ENCODE measurements at regions not wholly inside any gene's neighbourhood (a gene's known extent, or its start where the extent isn't known, plus 50 kb on each side); places are given as distances from the start of the nearest gene placed in this dataset.

DNA sequence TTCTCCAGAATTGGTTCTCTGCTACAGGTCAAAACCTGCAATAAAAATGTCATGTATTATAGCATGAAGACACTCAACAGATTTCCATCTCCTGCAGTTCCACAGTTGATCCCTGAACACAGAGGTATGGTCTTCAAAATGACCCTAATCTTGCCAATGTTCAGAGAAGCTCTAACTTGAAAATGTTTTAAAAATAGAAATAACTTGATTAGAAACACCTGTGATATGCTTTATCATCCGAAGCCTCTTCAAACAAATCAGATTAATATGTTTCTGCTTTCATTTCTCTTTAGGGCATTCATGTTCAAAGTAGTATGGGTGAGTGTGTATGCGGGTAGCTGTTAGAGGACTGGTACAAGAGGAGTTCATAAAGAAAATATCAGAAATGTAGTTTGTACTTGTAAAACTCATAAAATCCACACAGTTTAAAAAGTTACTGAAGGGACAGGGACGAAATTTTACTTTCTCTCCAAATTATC lies 60.4 kb downstream of the KCNRG start:
- Histone ChIP-seq H3K4me2 (ENCODE audit: unreplicated experiment) (peak overlapping the region; percentile 43), H3F3A (ENCODE audit: insufficient read depth) (peaks cover 13% of the 10 kb centered on the region; the same call in 1 of the 2 replicates), H3K79me2 (ENCODE audit: insufficient read depth) (peaks cover 100% of the 10 kb centered on the region), H4K20me1 (ENCODE audit: insufficient read depth) (no peaks in the 10 kb centered on the region), H2AFZ (no peak overlapping the region), H3K9me3 (ENCODE audit: low read depth) (no peaks in the 10 kb centered on the region), H3K36me3 (ENCODE audit: low read depth) (no peaks in the 10 kb centered on the region), H3K9me2 (ENCODE audit: insufficient read depth) (no peaks in the 10 kb centered on the region), H3K27me3 (replicated peaks; ENCODE audit: insufficient read depth) (no peaks in the 10 kb centered on the region), H3K4me1 (ENCODE audit: insufficient read depth) (peaks cover 62% of the 10 kb centered on the region), H3K9ac (no peak overlapping the region), H3K4me3 (0 out of 2 replicates have a peak overlapping the region, but pooled peaks have one; percentile 12), H3K27ac (no peak overlapping the region)
- in situ Hi-C loops (cut with MboI) = loop anchor here (25.0 kb wide), 1 partner anchor 462 kb away; no protein-coding TSS in a partner anchor
- WGBS, 2 experiments (ENCODE audit: low coverage in 1 of 2, low lambda C conversion rate in 2 of 2, missing lambda C conversion rate in 2 of 2) = 86 to 92% methylated on average over 3 of the region's 3 CpGs
- DNase-seq = no peak
- no peak for TF ChIP-seq EZH2phosphoT487 (IDR thresholded peaks at IDR 0.05; ENCODE audit: insufficient read depth, low read depth)
- no peak for TF ChIP-seq EZH2 (IDR thresholded peaks at IDR 0.05; ENCODE audit: insufficient read depth, poor library complexity, severe bottlenecking)

DNA sequence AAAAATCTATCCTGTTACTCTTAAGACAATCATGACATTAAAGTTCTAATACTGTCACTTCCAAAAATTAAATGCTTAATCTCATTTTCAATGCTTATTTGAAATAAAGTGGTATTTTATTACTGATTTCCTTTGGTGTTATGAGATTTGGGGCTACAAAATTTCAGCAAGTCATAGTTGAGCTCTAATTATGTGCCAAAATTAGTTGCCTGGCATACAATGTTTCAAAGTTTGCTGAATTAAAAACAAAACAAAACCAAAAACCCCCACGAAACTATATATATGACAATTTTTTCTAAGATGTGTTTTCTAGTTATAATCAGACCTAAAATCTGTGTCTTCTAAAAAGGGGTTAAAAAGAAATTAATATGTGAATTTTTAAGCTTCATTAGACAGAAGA lies 62.2 kb downstream of the KCNRG start:
- H3K9me2 ChIP-seq (ENCODE audit: insufficient read depth) = no peaks in the 10 kb centered on the region
- no peaks in the 10 kb centered on the region for H4K20me1 ChIP-seq (ENCODE audit: insufficient read depth)
- H3K36me3 ChIP-seq (ENCODE audit: low read depth) = no peaks in the 10 kb centered on the region
- H3K4me2 ChIP-seq (ENCODE audit: unreplicated experiment) = peak overlapping the region; percentile 25
- 35 to 59% methylated on average over 1 of the region's 1 CpG for WGBS, 2 experiments (ENCODE audit: low coverage in 1 of 2, low lambda C conversion rate in 2 of 2, missing lambda C conversion rate in 2 of 2)
- H3K4me3 ChIP-seq = no peak overlapping the region
- no peaks in the 10 kb centered on the region for H3K27me3 ChIP-seq (replicated peaks; ENCODE audit: insufficient read depth)
- in situ Hi-C loops (cut with MboI) = loop anchor here (25.0 kb wide), 1 partner anchor 460 kb away; no protein-coding TSS in a partner anchor
- peaks cover 89% of the 10 kb centered on the region for H3K79me2 ChIP-seq (ENCODE audit: insufficient read depth)
- peaks cover 55% of the 10 kb centered on the region for H3K4me1 ChIP-seq (ENCODE audit: insufficient read depth)
- peak overlapping the region; percentile 49; the same call in 1 of the 2 replicates for H2AFZ ChIP-seq
- no peak overlapping the region for H3K27ac ChIP-seq
- no peaks in the 10 kb centered on the region for H3K9me3 ChIP-seq (ENCODE audit: low read depth)
- peaks cover 16% of the 10 kb centered on the region for H3F3A ChIP-seq (ENCODE audit: insufficient read depth)
- H3K9ac ChIP-seq = peak overlapping the region; percentile 14
- DNase-seq = no peak
- no peak for TF ChIP-seq EZH2 (IDR thresholded peaks at IDR 0.05; ENCODE audit: insufficient read depth, poor library complexity, severe bottlenecking)
- no peak for TF ChIP-seq EZH2phosphoT487 (IDR thresholded peaks at IDR 0.05; ENCODE audit: insufficient read depth, low read depth)

DNA sequence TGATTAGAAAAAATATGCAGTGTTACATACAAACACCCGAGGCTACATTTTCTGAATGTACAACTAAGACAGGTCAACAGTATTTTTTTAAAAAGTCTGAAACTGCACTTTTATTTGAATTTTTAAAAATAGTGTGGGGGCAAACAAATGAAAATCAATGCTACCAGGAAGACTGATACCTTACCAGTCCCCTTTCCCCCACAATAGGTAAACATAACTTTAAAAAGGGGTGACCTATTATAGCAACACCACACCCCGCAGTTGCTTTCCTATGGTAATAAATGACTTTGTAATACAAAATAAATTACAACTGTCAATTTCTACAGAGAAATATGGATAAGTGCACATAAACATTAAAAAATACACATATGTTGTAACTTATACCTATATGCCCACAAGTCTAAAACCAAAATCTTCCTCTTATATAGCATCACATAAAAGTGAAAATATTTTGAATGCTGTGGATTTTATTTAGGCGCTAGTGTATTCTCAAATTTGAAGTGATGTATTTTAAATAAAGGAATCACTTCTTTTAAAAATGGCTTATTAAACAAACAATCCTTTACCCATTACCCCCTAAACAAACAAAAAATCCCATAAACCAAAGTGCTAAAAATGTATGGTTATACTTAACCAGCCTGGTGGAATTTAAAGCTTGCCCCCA lies 63.1 kb downstream of the KCNRG start:
- Histone ChIP-seq H3K4me2 (ENCODE audit: unreplicated experiment) (peak overlapping the region; percentile 83), H3K36me3 (ENCODE audit: low read depth) (no peaks in the 10 kb centered on the region), H3K27me3 (replicated peaks; ENCODE audit: insufficient read depth) (no peaks in the 10 kb centered on the region), H4K20me1 (ENCODE audit: insufficient read depth) (no peaks in the 10 kb centered on the region), H3K9me2 (ENCODE audit: insufficient read depth) (no peaks in the 10 kb centered on the region), H3K4me3 (peak overlapping the region; percentile 78), H3K9ac (peak overlapping the region; percentile 14), H2AFZ (peak overlapping the region; percentile 17; the same call in 1 of the 2 replicates), H3K79me2 (ENCODE audit: insufficient read depth) (peaks cover 89% of the 10 kb centered on the region), H3K27ac (no peak overlapping the region), H3K9me3 (ENCODE audit: low read depth) (no peaks in the 10 kb centered on the region), H3K4me1 (ENCODE audit: insufficient read depth) (peaks cover 52% of the 10 kb centered on the region), H3F3A (ENCODE audit: insufficient read depth) (peaks cover 17% of the 10 kb centered on the region)
- TF ChIP-seq EZH2 (IDR thresholded peaks at IDR 0.05; ENCODE audit: insufficient read depth, poor library complexity, severe bottlenecking) (no peak), EZH2phosphoT487 (IDR thresholded peaks at IDR 0.05; ENCODE audit: insufficient read depth, low read depth) (no peak)
- 82 to 87% methylated on average over 3 of the region's 3 CpGs for WGBS, 2 experiments (ENCODE audit: low coverage in 1 of 2, low lambda C conversion rate in 2 of 2, missing lambda C conversion rate in 2 of 2)
- in situ Hi-C loops (cut with MboI) = loop anchor here (25.0 kb wide), 1 partner anchor 459 kb away; no protein-coding TSS in a partner anchor
- DNase-seq = no peak

DNA sequence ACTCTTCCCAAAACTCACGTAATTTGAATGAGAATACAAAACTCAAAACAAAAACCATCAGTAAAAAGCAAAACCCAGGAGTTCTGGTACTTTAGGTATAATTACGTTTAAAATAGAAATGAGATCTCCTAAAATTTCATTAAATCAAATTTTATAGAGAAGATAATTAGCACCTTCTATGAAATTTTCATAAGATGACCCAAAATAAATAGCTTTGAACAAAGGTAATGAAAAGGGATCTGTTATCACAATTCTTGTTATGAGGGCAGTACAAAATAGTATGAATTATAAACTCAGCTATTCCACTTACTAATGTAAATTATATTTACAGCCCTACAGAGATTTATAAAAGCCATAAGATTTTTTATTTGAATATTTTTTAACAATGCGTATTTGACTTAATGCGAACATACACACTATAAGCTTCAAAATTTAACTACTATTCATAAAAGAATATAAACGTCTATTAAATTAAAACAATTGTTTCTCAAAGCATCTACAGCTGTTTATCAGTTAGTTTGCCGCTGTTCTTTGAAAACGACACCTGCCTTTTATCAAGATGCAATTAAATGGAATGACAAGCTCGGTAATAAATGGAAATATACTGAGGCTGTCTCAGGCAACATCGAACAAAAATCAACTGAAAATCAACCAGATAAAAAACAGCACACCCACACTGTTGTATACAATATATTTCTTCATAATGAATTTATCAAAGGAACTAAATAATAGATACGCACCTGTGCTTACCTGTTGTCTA lies 63.8 kb downstream of the KCNRG start:
- H2AFZ ChIP-seq = no peak overlapping the region; the same call in 1 of the 2 replicates
- peak overlapping the region; percentile 86 for H3K9ac ChIP-seq
- peaks cover 47% of the 10 kb centered on the region for H3K4me1 ChIP-seq (ENCODE audit: insufficient read depth)
- no peak for DNase-seq
- no peaks in the 10 kb centered on the region for H3K9me2 ChIP-seq (ENCODE audit: insufficient read depth)
- WGBS, 2 experiments (ENCODE audit: low coverage in 1 of 2, low lambda C conversion rate in 2 of 2, missing lambda C conversion rate in 2 of 2) = 97% methylated on average over 10 of the region's 10 CpGs
- peak overlapping the region; percentile 81; the same call in 1 of the 2 replicates for H3K27ac ChIP-seq
- H3K36me3 ChIP-seq (ENCODE audit: low read depth) = no peaks in the 10 kb centered on the region
- TF ChIP-seq EZH2 (IDR thresholded peaks at IDR 0.05; ENCODE audit: insufficient read depth, poor library complexity, severe bottlenecking) = no peak
- no peak for TF ChIP-seq EZH2phosphoT487 (IDR thresholded peaks at IDR 0.05; ENCODE audit: insufficient read depth, low read depth)
- H3K79me2 ChIP-seq (ENCODE audit: insufficient read depth) = peaks cover 89% of the 10 kb centered on the region
- H3K4me2 ChIP-seq (ENCODE audit: unreplicated experiment) = peak overlapping the region; percentile 83
- H3K27me3 ChIP-seq (replicated peaks; ENCODE audit: insufficient read depth) = no peaks in the 10 kb centered on the region
- in situ Hi-C loops (cut with MboI) = loop anchor here (25.0 kb wide), 1 partner anchor 458 kb away; no protein-coding TSS in a partner anchor
- no peaks in the 10 kb centered on the region for H4K20me1 ChIP-seq (ENCODE audit: insufficient read depth)
- no peaks in the 10 kb centered on the region for H3K9me3 ChIP-seq (ENCODE audit: low read depth)
- H3K4me3 ChIP-seq = peak overlapping the region; percentile 78
- peaks cover 17% of the 10 kb centered on the region for H3F3A ChIP-seq (ENCODE audit: insufficient read depth)

All from GM23248 (cell line).